HCT116 (cell line): ENCODE measurements at regions not wholly inside any gene's neighbourhood (a gene's known extent, or its start where the extent isn't known, plus 50 kb on each side); places are given as distances from the start of the nearest gene placed in this dataset.

Experiments used
- CBX3 ChIP-seq: IDR thresholded peaks from 2 replicates; pipeline ENCODE4 v1.6.1; 2012; ENCODE audit warnings: low read depth
- CTCF ChIP-seq, 3 experiments: fragments of 200-600 bp in 1 of 3; sonication (generic) in 1 of 3; IDR thresholded peaks in 2 of 3; conservative IDR thresholded peaks in 1 of 3; 2 replicates each; pipeline ENCODE4 v1.5.1; 2012 to 2017; ENCODE audit warnings: low read depth in 2 of 3, low read length in 2 of 3, antibody characterized with exemption in 1 of 3, borderline replicate concordance in 1 of 3, control low read depth in 1 of 3, mild to moderate bottlenecking in 1 of 3, mixed read lengths in 1 of 3, mixed run types in 1 of 3, moderate library complexity in 1 of 3; ENCODE audit not compliant: insufficient read depth in 1 of 3
- EZH2 ChIP-seq: fragments of 200-600 bp; sonication (generic); IDR thresholded peaks from 2 replicates; pipeline ENCODE4 v1.6.1; 2017; ENCODE audit warnings: antibody characterized with exemption, mixed run types
- EZH2phosphoT487 ChIP-seq: fragments of 200-600 bp; IDR thresholded peaks from 2 replicates; pipeline ENCODE4 v1.6.1; 2018; ENCODE audit warnings: antibody characterized with exemption, borderline replicate concordance
- SP1 ChIP-seq: IDR thresholded peaks from 2 replicates; pipeline ENCODE4 v1.6.1; 2012; ENCODE audit warnings: low read depth
- YY1 ChIP-seq: IDR thresholded peaks from 2 replicates; pipeline ENCODE4 v1.6.1; 2011; ENCODE audit warnings: low read length, low read depth, moderate library complexity, mild to moderate bottlenecking; ENCODE audit not compliant: insufficient replicate concordance; ENCODE audit errors: extremely low read depth
- TF ChIP-seq, protein P1 (sequence below): IDR thresholded peaks from 2 replicates; pipeline ENCODE4 v1.6.1; 2012

GRCh38 chr2:58756336-58756735 is 515.2 kb upstream of the FANCL start:
- TF ChIP-seq CBX3 (no peak), EZH2 (no peak), EZH2phosphoT487 (no peak), YY1 (no peak), CTCF (IDR thresholded peaks at IDR 0.05 in 2 of 3, conservative IDR thresholded peaks at IDR 0.05 in 1 of 3; ENCODE audit: borderline replicate concordance in 1 of 3, insufficient read depth in 1 of 3, low read depth in 2 of 3, low read length in 2 of 3) (no peak), SP1 (no peak)
- TF ChIP-seq, protein P1, sequence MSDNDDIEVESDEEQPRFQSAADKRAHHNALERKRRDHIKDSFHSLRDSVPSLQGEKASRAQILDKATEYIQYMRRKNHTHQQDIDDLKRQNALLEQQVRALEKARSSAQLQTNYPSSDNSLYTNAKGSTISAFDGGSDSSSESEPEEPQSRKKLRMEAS = no peak
